K562 (cell line): ENCODE measurements at regions not wholly inside any gene's neighbourhood (a gene's known extent, or its start where the extent isn't known, plus 50 kb on each side); places are given as distances from the start of the nearest gene placed in this dataset.

Source experiments
- ATAC-seq: fragments of 200-7000 bp; cut with Tn5 transposase; 3 replicates; pipeline ENCODE4 v1.9.1; 2020; ENCODE audit warnings: moderate library complexity
- BruUV-seq: library from RNA; stranded (reverse); fragments of 400-500 nt; replicated peaks from 2 replicates; lab custom pipeline; 2021; lab: Mats Ljungman, UMichigan
- CTCF ChIA-PET: fragments of 300-600 bp; formaldehyde crosslinking; extraction: SDS; loops from one replicate; lab custom pipeline; 2021; ENCODE audit warnings: low intra/inter-chr PET ratio; lab: Yijun Ruan, JAX
- POLR2A ChIA-PET: fragments of 300-600, 350-650 bp; sonication (Branson Sonifier 250); formaldehyde crosslinking; extraction: SDS; loops from one replicate; lab custom pipeline; 2021; ENCODE audit warnings: antibody characterized with exemption, inconsistent platforms; lab: Yijun Ruan, JAX
- DNase-seq, 4 experiments: peaks; one replicate each; pipeline versions ENCODE4 v3.0.0 to v3.0.0-alpha.2; 2011 to 2018; ENCODE audit warnings: low spot score in 3 of 4, mixed read lengths in 3 of 4; ENCODE audit errors: extremely low read depth in 1 of 4
- FAIRE-seq: peaks from 2 replicates; lab custom pipeline; 2011; peaks lifted over from hg19 to GRCh38; lab: Jason Lieb, UNC
- H2AFZ ChIP-seq: 2 replicates; pipeline ENCODE4 v1.6.0; 2011; ENCODE audit warnings: low read depth, low read length, control low read depth, inconsistent platforms
- H3K27ac ChIP-seq: fragments of 200-600 bp; 3 replicates; pipeline ENCODE4 v1.8.0; 2011; ENCODE audit warnings: low read depth, mild to moderate bottlenecking, control low read depth, inconsistent platforms, low read length, moderate library complexity, mixed read lengths; ENCODE audit errors: extremely low read depth
- H3K27me3 ChIP-seq, 2 experiments: fragments of 300-600 bp in 1 of 2; 2 replicates in 1 of 2; 3 replicates in 1 of 2; pipeline versions ENCODE4 v1.6.0 to v1.8.0; 2011; ENCODE audit warnings: inconsistent platforms in 2 of 2, low read length in 2 of 2, mild to moderate bottlenecking in 1 of 2, mixed read lengths in 1 of 2, moderate library complexity in 1 of 2; ENCODE audit not compliant: control insufficient read depth in 2 of 2, insufficient read depth in 2 of 2
- H3K36me3 ChIP-seq: fragments of 300-600 bp; 3 replicates; pipeline ENCODE4 v1.8.0; 2011; ENCODE audit warnings: mild to moderate bottlenecking, low read length, inconsistent platforms; ENCODE audit not compliant: control insufficient read depth, insufficient read depth
- H3K4me1 ChIP-seq, 2 experiments: fragments of 200-600 bp in 1 of 2; replicated peaks in 1 of 2; 2 replicates in 1 of 2; 3 replicates in 1 of 2; pipeline versions ENCODE4 v1.5.1 to v1.8.0; 2011; ENCODE audit warnings: inconsistent platforms in 2 of 2, low read length in 2 of 2, mild to moderate bottlenecking in 1 of 2, mixed read lengths in 1 of 2, moderate library complexity in 1 of 2; ENCODE audit not compliant: control insufficient read depth in 2 of 2, insufficient read depth in 2 of 2
- H3K4me2 ChIP-seq: 2 replicates; pipeline ENCODE4 v1.6.1; 2011; ENCODE audit warnings: low read length, control low read depth, inconsistent platforms, mixed read lengths; ENCODE audit not compliant: insufficient read depth
- H3K4me3 ChIP-seq: fragments of 200-600 bp; sonication (generic), shearing (Covaris generic); 2 replicates; pipeline ENCODE4 v1.5.1; 2016; ENCODE audit warnings: control low read depth, inconsistent platforms
- H3K79me2 ChIP-seq: fragments of 200-600 bp; 3 replicates; pipeline ENCODE4 v1.8.0; 2011; ENCODE audit warnings: low read length, inconsistent platforms; ENCODE audit not compliant: control insufficient read depth, insufficient read depth
- H3K9ac ChIP-seq, 2 experiments: 2 replicates each; pipeline versions ENCODE4 v1.6.0 to v1.6.1; 2011; ENCODE audit warnings: low read depth in 2 of 2, low read length in 2 of 2, control low read depth in 1 of 2, inconsistent platforms in 1 of 2, mild to moderate bottlenecking in 1 of 2, mixed read lengths in 1 of 2; ENCODE audit not compliant: insufficient read depth in 1 of 2
- H3K9me1 ChIP-seq: one replicate; pipeline ENCODE4 v1.6.0; 2011; ENCODE audit warnings: inconsistent platforms, mild to moderate bottlenecking, low read length, moderate library complexity; ENCODE audit not compliant: control insufficient read depth, insufficient read depth
- H3K9me3 ChIP-seq: replicated peaks from 2 replicates; pipeline ENCODE4 v1.5.1; 2011; ENCODE audit warnings: low read depth, low read length, inconsistent platforms; ENCODE audit not compliant: control insufficient read depth, insufficient read depth
- H4K20me1 ChIP-seq: replicated peaks from 2 replicates; pipeline ENCODE4 v1.6.1; 2011; ENCODE audit warnings: low read length, inconsistent platforms, mixed read lengths; ENCODE audit not compliant: control insufficient read depth, insufficient read depth
- JUNB ChIP-seq: fragments of 450-650 bp; formaldehyde crosslinking; conservative IDR thresholded peaks from 2 replicates; pipeline ENCODE4 v1.4.0; 2020; ENCODE audit warnings: mild to moderate bottlenecking
- POU5F1 ChIP-seq: fragments of 150-350 bp; IDR thresholded peaks from 2 replicates; pipeline ENCODE4 v1.6.1; 2014; ENCODE audit warnings: borderline replicate concordance, low read length, low read depth, mild to moderate bottlenecking; ENCODE audit not compliant: partially characterized antibody
- RBM34 ChIP-seq: fragments of 200-400 bp; formaldehyde crosslinking; IDR thresholded peaks from 2 replicates; pipeline ENCODE4 v1.6.1; 2018; ENCODE audit warnings: low read length, borderline replicate concordance; ENCODE audit not compliant: insufficient read depth
- ZFPM2 ChIP-seq: fragments of 250-450 bp; sonication (Bioruptor Pico); IDR thresholded peaks from 2 replicates; pipeline ENCODE4 v1.5.1; 2022; ENCODE audit warnings: mild to moderate bottlenecking
- ZNF551 ChIP-seq: fragments of 250-450 bp; sonication (Bioruptor Pico); IDR thresholded peaks from 2 replicates; pipeline ENCODE4 v1.5.0; 2021; ENCODE audit warnings: mild to moderate bottlenecking, moderate library complexity
- WGBS: fragments of 100-300 bp; shearing (Covaris generic); methylation state at CpG from one replicate; pipeline ENCODE4 v1.1.6; 2016; ENCODE audit warnings: low coverage, mixed read lengths; ENCODE audit not compliant: insufficient coverage; ENCODE audit errors: missing lambda C conversion rate; 5-methylcytosine and 5-hydroxymethylcytosine counted together
- in situ Hi-C: fragments of 300-500 bp; cut with MboI; formaldehyde crosslinking; loops from 4 replicates; pipeline ENCODE4 v1.15.0; 2018; ENCODE audit warnings: inconsistent platforms, mixed read lengths
- intact Hi-C: fragments of 100-400 bp; cut with micrococcal nuclease; formaldehyde crosslinking; loops from 2 replicates; pipeline ENCODE4 v1.14.2; 2022
- TF ChIP-seq, protein P1 (sequence below): sonication (generic); formaldehyde crosslinking; IDR thresholded peaks from 2 replicates; pipeline ENCODE4 v1.8.1; 2023; ENCODE audit warnings: mild to moderate bottlenecking, missing genetic modification reagents
- TF ChIP-seq, protein P2 (sequence below): sonication (generic); formaldehyde crosslinking; IDR thresholded peaks from 2 replicates; pipeline ENCODE4 v1.8.1; 2023; ENCODE audit warnings: mild to moderate bottlenecking, missing genetic modification reagents
- TF ChIP-seq, protein P3 (sequence below), 2 experiments: fragments of 450-650 bp; IDR thresholded peaks; 2 replicates each; pipeline ENCODE4 v1.6.1; 2016; ENCODE audit warnings: mild to moderate bottlenecking in 2 of 2, borderline replicate concordance in 1 of 2, low read depth in 1 of 2, moderate library complexity in 1 of 2

DNA sequence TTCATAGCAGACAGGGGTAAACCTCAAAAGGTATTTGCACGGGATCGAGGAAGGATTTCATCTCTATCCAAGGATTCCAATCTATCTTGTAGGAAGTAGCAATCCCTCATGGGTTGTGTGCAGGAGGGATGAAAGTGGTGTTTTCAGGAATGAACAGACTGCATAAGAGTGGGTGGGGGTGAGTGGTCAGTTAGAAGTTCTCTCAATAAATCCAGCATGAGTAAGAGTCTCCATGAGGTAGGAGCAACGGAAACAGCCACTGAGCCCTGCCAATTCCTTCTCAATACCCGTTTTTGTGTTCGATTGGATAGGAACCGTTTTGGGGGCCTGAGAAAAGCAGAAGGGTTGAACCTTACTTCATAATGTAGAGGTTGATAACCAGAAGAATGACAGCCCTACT, 375.6 kb downstream of the SOX9 start:
- Histone ChIP-seq H3K4me3 (no peak overlapping the region), H3K9me1 (no peaks in the 10 kb centered on the region), H3K9me3 (no peaks in the 10 kb centered on the region), H3K9ac (no peak overlapping the region), H4K20me1 (no peaks in the 10 kb centered on the region), H3K36me3 (no peaks in the 10 kb centered on the region), H3K79me2 (no peaks in the 10 kb centered on the region), H2AFZ (no peak overlapping the region), H3K4me1 (no peaks in the 10 kb centered on the region), H3K27me3 (no peaks in the 10 kb centered on the region), H3K27ac (no peak overlapping the region), H3K4me2 (no peak overlapping the region)
- no peak for ATAC-seq
- no TSS peak for BruUV-seq
- under 1% methylated on average over 6 of the region's 6 CpGs for WGBS
- intact Hi-C loops, result no loop called here
- ChIA-PET CTCF (no interaction called here), POLR2A (no interaction called here)
- no peak for DNase-seq
- in situ Hi-C loops, result no loop called here
- no peak for FAIRE-seq
- TF ChIP-seq, protein P1, sequence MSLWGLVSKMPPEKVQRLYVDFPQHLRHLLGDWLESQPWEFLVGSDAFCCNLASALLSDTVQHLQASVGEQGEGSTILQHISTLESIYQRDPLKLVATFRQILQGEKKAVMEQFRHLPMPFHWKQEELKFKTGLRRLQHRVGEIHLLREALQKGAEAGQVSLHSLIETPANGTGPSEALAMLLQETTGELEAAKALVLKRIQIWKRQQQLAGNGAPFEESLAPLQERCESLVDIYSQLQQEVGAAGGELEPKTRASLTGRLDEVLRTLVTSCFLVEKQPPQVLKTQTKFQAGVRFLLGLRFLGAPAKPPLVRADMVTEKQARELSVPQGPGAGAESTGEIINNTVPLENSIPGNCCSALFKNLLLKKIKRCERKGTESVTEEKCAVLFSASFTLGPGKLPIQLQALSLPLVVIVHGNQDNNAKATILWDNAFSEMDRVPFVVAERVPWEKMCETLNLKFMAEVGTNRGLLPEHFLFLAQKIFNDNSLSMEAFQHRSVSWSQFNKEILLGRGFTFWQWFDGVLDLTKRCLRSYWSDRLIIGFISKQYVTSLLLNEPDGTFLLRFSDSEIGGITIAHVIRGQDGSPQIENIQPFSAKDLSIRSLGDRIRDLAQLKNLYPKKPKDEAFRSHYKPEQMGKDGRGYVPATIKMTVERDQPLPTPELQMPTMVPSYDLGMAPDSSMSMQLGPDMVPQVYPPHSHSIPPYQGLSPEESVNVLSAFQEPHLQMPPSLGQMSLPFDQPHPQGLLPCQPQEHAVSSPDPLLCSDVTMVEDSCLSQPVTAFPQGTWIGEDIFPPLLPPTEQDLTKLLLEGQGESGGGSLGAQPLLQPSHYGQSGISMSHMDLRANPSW (CRISPR knock-in tag), result no peak
- TF ChIP-seq JUNB (CRISPR knock-in tag), result no peak
- TF ChIP-seq, protein P2, sequence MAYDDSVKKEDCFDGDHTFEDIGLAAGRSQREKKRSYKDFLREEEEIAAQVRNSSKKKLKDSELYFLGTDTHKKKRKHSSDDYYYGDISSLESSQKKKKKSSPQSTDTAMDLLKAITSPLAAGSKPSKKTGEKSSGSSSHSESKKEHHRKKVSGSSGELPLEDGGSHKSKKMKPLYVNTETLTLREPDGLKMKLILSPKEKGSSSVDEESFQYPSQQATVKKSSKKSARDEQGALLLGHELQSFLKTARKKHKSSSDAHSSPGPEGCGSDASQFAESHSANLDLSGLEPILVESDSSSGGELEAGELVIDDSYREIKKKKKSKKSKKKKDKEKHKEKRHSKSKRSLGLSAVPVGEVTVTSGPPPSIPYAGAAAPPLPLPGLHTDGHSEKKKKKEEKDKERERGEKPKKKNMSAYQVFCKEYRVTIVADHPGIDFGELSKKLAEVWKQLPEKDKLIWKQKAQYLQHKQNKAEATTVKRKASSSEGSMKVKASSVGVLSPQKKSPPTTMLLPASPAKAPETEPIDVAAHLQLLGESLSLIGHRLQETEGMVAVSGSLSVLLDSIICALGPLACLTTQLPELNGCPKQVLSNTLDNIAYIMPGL, result no peak
- no peak for TF ChIP-seq RBM34
- TF ChIP-seq POU5F1, result no peak
- no peak for TF ChIP-seq ZNF551 (CRISPR knock-in tag)
- TF ChIP-seq ZFPM2, result no peak
- TF ChIP-seq, protein P3, sequence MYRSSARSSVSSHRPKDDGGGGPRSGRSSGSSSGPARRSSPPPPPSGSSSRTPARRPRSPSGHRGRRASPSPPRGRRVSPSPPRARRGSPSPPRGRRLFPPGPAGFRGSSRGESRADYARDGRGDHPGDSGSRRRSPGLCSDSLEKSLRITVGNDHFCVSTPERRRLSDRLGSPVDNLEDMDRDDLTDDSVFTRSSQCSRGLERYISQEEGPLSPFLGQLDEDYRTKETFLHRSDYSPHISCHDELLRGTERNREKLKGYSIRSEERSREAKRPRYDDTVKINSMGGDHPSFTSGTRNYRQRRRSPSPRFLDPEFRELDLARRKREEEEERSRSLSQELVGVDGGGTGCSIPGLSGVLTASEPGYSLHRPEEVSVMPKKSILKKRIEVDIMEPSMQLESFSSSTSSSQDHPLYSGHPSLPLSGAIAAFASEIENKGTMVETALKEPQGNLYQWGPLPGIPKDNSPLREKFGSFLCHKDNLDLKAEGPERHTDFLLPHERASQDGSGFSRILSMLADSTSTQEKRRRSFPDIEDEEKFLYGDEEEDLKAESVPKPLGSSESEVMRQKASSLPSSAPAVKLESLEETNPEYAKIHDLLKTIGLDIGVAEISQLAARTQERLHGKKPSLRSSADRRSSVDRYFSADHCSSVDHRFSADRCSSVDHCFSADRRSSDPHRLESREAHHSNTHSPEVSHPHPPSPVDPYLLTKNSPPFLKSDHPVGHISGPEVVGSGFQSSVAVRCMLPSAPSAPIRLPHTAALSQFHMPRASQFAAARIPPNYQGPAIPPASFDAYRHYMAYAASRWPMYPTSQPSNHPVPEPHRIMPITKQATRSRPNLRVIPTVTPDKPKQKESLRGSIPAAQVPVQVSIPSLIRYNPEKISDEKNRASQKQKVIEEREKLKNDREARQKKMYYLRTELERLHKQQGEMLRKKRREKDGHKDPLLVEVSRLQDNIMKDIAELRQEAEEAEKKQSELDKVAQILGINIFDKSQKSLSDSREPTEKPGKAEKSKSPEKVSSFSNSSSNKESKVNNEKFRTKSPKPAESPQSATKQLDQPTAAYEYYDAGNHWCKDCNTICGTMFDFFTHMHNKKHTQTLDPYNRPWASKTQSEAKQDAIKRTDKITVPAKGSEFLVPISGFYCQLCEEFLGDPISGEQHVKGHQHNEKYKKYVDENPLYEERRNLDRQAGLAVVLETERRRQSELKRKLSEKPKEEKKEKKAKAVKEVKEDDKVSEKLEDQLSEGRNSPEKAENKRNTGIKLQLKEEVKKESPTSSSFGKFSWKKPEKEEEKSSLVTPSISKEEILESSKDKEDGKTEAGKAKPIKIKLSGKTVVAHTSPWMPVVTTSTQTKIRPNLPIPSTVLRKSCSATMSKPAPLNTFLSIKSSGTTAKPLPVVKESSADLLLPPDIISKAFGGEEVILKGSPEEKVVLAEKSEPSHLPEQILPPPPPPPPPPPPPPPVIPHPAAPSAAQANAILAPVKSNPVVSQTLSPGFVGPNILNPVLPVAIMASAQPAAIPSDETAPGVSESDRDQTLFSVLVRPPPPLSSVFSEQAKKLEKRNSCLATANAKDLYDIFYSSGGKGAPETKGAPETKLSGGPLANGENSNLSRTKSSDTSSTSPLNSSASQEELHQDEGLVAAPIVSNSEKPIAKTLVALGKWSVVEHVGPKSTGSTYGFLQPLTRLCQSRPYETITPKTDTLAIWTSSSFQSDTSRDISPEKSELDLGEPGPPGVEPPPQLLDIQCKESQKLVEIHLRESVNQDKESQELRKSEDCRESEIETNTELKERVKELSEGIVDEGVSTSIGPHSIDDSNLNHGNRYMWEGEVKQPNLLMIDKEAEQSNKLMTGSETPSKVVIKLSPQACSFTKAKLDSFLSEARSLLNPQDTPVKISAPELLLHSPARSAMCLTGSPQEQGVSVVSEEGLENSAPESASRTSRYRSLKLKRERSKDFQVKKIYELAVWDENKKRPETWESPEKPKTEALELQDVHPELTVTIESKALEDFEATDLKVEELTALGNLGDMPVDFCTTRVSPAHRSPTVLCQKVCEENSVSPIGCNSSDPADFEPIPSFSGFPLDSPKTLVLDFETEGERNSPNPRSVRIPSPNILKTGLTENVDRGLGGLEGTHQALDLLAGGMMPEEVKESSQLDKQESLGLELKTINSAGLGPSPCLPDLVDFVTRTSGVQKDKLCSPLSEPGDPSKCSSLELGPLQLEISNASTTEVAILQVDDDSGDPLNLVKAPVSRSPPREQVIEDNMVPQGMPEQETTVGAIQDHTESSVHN (IDR thresholded peaks at IDR 0.05; ENCODE audit: borderline replicate concordance in 1 of 2, low read depth in 1 of 2), result no peak
